NCI-H526 treated with DMSO at 0.1 percent for 48 hours (cell line): ENCODE measurements at regions not wholly inside any gene's neighbourhood (a gene's known extent, or its start where the extent isn't known, plus 50 kb on each side); places are given as distances from the start of the nearest gene placed in this dataset.
"Not testable (repeated sequence)": the region's sequence is repeated elsewhere in the genome, so short reads cannot be mapped to it uniquely, and the experiment has no call there.

Experiments used
- DNase-seq: peaks from one replicate; lab custom pipeline; 2025; lab: John Stamatoyannopoulos, UW

DNA sequence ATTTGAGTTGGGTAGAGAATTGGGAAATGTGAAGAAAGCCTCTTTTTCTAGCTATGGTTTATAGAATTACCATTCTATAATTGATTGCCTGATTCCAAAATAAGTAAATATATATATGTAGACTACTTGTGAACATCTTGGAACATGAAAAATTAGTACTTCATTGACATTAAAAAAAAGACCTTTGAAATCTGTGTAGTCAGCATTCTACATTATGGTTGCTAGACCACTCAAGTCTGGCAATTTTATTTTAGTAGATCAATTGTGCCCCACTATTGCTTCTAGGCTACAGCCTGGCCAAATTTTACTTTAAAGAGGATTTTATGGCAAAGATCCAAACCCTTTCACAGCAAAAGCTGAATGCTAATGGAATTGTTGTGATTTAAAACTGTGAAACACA, 279.8 kb downstream of the IKZF2 start:
- DNase-seq: no peak

DNA sequence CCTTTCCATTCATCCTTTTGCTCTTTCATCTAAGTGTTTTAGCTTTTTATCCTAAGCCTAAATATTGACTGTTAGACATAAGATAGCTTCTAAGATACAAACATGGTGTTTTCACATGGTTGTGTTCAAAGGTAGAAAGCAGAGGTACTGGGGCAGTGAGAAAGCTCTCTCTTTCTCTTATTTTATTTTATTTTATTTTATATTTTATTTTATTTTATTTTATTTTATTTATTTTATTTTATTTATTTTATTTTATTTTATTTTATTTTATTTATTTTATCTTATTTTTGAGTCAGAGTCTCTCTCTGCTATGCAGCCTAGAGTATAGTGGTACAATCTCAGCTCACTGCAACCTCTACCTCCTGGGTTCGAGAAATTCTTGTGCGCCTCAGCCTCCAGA, 287.2 kb downstream of the IKZF2 start:
- DNase-seq: no peak

DNA sequence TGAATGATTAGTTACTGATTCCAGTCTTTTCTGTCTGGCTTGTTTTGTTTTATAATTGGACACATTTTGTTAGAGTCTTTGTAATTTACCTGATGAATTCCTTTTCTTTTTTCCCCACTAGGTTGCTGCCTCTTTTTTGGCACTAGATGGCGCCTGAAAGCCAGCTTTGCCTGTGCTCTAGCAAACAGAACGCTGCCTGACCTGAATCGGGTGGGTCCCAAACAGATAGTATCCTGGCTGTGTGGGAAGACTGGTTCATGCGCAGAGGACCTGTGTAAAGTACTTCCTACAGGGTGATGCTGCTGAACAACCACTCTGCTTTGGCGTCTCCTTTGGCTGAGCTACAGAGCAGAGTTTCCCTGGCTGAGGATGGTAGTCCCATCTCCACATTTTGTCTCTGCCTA, 288.2 kb downstream of the IKZF2 start:
- DNase-seq: peak; percentile 23

DNA sequence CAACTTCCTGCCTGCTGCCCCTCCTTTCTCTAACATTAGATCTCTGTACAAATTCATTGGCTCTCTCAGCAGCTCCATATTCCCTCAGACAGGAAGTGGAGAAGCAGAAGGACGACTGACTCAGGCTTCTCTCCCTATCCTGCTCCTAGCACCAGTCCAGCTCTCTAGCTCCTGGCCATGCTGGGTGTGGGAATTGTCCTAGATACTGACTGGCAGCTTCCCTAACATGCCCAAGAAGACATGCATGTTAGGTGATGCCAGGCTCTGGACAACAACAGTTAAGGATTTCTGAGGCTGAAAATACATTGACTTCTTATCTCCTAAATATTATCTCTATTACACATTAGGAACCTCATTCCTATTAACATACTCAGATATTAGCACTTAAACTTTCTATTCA, 292.9 kb downstream of the IKZF2 start:
- DNase-seq: no peak

- no peak for DNase-seq
These were observed 296.6 kb downstream of the IKZF2 start for GRCh38 chr2:212854771-212855170.

- DNase-seq: no peak
These were observed 297.3 kb downstream of the IKZF2 start for GRCh38 chr2:212854116-212854515.

- DNase-seq: no peak
These were observed 305.5 kb downstream of the IKZF2 start for GRCh38 chr2:212845941-212846340.

DNA sequence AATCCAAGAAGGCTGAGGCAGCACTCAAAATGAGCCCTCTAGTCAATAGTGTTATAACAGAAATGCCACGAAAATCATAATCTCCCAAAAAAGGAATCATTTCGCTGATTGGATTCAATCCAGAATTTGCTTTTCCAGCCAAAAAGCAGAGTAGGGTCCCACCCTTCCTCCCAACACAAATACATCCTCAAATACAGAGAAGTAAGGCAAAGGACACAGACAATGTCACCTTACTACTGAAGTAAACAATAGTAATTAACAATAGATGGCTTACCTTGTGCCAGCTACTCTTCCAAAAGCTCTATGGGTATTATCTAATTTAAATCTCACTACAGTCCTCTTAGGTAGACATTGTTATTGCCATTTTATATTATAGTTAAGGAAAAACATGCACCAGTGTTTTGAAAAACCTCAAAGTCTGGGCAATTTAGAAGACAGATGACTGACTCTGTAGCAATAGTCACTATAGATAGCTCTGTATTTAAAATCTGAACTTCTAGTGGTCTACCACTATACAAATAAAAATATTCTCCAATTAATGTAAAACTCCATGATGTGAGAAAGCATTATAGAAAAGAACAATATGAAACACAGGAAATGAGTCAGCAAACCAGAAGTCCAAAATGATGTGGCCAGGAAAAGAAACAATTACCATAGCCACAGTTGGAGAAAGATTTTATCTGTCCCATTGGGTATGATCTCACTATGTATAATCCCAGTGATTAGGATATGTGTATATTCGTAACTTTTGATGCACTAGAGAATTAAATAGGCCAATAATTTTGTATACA, 305.0 kb upstream of the ERBB4 start:
- DNase-seq: no peak

- no peak for DNase-seq
These were observed 304.1 kb upstream of the ERBB4 start for GRCh38 chr2:212842544-212843185.

DNA sequence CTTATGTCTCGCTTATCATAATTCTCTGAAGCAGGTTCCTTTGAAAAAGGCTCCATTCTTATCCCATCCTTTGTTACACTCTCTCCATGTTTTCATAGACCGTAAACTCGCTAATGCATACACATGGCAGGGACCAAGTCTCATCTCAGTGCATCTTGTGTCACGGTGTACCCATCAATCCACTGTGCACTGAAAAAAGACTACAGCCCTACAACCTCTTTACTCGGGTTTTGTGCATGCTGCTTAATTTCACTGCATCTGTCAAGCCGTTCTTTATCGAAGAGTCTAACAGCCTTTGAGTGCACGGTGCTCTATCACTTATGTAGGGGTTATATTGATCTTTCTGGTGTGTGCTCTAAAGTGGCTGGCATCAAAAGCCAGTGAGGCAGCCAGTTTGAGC, 302.9 kb upstream of the ERBB4 start:
- DNase-seq: no peak

GRCh38 chr2:212832211-212833195, 293.9 kb upstream of the ERBB4 start:
- no peak for DNase-seq

GRCh38 chr2:212831671-212832199, 293.1 kb upstream of the ERBB4 start:
- DNase-seq: no peak

DNA sequence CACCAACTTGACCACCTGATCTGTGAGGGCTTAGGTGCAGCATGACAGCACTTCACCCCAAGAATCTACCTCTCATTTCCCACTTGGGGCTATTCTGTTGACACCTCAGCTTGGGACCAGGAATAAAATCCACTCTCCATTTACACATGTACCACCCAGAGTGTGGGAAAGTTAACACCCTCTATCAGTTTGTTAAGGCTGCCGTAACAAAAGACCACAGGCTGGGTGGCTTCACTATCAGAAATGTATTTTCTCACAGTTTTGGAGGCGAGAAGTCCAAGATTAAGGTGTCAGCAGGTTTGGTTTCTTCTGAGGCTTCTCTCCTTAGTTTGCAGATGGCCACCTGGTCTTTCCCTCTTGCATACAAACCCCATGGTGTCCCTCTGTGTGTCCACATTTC, 277.7 kb upstream of the ERBB4 start:
- no peak for DNase-seq

DNA sequence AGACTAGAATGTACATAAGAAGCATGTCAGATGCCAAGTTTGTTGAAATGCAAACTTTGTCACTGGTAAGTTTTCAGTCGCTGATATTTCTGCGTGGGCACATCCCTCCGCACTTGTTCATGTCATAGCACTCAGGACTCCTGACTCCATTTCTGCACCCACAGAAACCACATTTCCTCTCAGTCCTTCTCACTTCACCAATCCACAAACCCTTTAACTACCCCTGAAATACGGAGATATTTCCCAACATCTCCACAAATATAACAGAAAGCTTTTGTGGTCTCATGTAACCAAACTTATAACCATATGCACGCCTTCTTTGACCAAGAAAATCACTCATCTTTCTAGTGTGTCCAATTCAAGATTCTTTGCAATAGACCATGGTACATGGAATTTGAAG, 276.9 kb upstream of the ERBB4 start:
- no peak for DNase-seq

- DNase-seq: no peak
These were observed 276.3 kb upstream of the ERBB4 start for GRCh38 chr2:212814941-212815340.

- DNase-seq: no peak
These were observed 273.3 kb upstream of the ERBB4 start for GRCh38 chr2:212811921-212812320.

- DNase-seq: no peak
These were observed 272.6 kb upstream of the ERBB4 start for GRCh38 chr2:212811036-212811805.

GRCh38 chr2:212797484-212798205, 259.0 kb upstream of the ERBB4 start:
- DNase-seq: no peak

DNA sequence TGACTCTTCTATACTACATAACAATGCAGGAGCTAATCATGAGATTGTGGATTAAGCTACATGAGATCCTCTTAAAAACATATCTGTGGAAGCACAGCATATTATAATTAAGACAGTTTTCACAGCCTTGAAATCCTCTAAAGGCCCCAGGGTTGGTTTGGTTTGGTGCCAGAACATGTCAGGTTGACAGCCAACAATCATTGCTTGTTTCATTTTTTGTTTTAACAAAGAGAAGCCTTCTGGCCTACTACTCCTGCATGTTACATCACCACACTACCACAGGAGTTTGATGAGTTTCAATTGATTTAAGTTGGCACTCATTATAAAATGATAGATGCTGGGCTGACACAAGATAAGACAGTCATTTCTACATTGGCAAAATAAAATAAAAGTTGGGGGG, 255.9 kb upstream of the ERBB4 start:
- no peak for DNase-seq

GRCh38 chr2:212791569-212791968, 253.0 kb upstream of the ERBB4 start:
- no peak for DNase-seq

DNA sequence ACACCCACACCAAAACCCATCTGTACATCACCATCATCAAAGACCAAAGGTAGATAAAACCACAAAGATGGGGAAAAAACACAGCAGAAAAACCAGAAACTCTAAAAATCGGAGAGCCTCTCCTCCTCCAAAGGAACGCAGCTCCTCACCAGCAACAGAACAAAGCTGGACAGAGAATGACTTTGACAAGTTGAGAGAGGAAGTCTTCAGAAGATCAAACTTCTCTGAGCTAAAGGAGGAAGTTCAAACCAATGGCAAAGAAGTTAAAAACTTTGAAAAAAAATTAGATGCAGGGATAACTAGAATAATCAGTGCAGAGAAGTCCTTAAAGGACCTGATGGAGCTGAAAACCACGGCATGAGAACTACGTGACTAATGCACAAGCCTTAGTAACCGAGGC, 247.5 kb upstream of the ERBB4 start:
- not testable (repeated sequence) for DNase-seq
